SK-N-SH treated with all-trans-retinoic acid at 6 μM for 48 hours (cell line): ENCODE measurements at regions not wholly inside any gene's neighbourhood (a gene's known extent, or its start where the extent isn't known, plus 50 kb on each side); places are given as distances from the start of the nearest gene placed in this dataset.

Source experiments
- ARNTL ChIP-seq: fragments of 450-650 bp; formaldehyde crosslinking; IDR thresholded peaks from 2 replicates; pipeline ENCODE4 v1.5.0; 2020; ENCODE audit warnings: low read depth, mild to moderate bottlenecking, moderate library complexity, borderline replicate concordance
- CSDC2 ChIP-seq: fragments of 250-450 bp; sonication (Bioruptor Pico); IDR thresholded peaks from 2 replicates; pipeline ENCODE4 v1.5.0; 2020; ENCODE audit warnings: mild to moderate bottlenecking, moderate library complexity
- ISL1 ChIP-seq: fragments of 250-450 bp; sonication (Bioruptor Pico); IDR thresholded peaks from 2 replicates; pipeline ENCODE4 v2.1.2; 2022; ENCODE audit warnings: mild to moderate bottlenecking, moderate library complexity
- RARB ChIP-seq: fragments of 250-450 bp; sonication (Bioruptor Pico); IDR thresholded peaks from 2 replicates; pipeline ENCODE4 v1.8.0; 2021; ENCODE audit warnings: mild to moderate bottlenecking, moderate library complexity
- ZFP30 ChIP-seq: fragments of 450-650 bp; formaldehyde crosslinking; IDR thresholded peaks from 2 replicates; pipeline ENCODE4 v1.5.0; 2022; ENCODE audit warnings: mild to moderate bottlenecking, moderate library complexity
- ZNF70 ChIP-seq: fragments of 450-650 bp; formaldehyde crosslinking; IDR thresholded peaks from 2 replicates; pipeline ENCODE4 v1.5.0; 2020; ENCODE audit warnings: mild to moderate bottlenecking, moderate library complexity
- ZNF8 ChIP-seq: fragments of 450-650 bp; formaldehyde crosslinking; IDR thresholded peaks from 2 replicates; pipeline ENCODE4 v1.5.0; 2020; ENCODE audit warnings: mild to moderate bottlenecking, moderate library complexity
- TF ChIP-seq, protein P1 (sequence below): fragments of 250-450 bp; sonication (Bioruptor Pico); IDR thresholded peaks from 2 replicates; pipeline ENCODE4 v1.5.1; 2020; ENCODE audit warnings: low read depth, mild to moderate bottlenecking, moderate library complexity

DNA sequence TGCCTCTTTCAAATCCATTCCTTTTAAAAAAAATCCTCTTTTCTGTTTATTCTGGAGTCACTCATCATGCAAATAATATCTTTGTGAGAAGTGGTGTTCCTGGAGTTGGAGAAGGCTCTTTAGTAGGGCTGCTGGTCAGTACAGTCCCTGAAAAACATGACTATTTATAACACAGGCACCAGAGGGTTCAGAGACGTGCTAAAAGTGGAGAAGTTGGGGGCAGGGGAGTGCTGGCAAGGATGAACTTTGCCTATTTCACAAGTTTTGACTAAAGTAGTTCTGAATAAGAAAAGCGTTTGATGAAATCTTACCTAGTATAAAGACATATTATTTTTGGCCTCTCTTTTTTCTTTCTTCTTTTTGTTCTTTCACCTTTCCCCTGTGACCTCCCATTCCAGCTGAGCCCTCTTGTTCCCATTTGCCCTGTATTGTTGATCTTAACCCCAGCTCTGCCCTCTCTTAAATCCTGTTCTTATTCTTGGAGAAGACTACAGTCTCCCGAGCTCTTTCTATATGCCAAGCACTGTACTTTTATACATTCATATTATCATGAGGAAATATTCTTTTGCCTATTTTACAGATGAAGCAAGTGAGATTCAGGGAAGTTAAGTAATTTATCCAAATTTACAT, 129.1 kb downstream of the TM9SF2 start:
- TF ChIP-seq ARNTL = no peak
- no peak for TF ChIP-seq ZFP30 (CRISPR knock-in tag)
- no peak for TF ChIP-seq RARB (CRISPR knock-in tag)
- no peak for TF ChIP-seq ZNF8
- TF ChIP-seq ISL1 = no peak
- TF ChIP-seq CSDC2 (CRISPR knock-in tag) = no peak
- TF ChIP-seq, protein P1, sequence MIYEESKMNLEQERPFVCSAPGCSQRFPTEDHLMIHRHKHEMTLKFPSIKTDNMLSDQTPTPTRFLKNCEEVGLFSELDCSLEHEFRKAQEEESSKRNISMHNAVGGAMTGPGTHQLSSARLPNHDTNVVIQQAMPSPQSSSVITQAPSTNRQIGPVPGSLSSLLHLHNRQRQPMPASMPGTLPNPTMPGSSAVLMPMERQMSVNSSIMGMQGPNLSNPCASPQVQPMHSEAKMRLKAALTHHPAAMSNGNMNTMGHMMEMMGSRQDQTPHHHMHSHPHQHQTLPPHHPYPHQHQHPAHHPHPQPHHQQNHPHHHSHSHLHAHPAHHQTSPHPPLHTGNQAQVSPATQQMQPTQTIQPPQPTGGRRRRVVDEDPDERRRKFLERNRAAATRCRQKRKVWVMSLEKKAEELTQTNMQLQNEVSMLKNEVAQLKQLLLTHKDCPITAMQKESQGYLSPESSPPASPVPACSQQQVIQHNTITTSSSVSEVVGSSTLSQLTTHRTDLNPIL (CRISPR knock-in tag) = no peak
- no peak for TF ChIP-seq ZNF70 (CRISPR knock-in tag)
